GM19023 (cell line): ENCODE measurements at regions not wholly inside any gene's neighbourhood (a gene's known extent, or its start where the extent isn't known, plus 50 kb on each side); places are given as distances from the start of the nearest gene placed in this dataset.

Experiments used
- ATAC-seq: cut with Tn5 transposase; IDR thresholded peaks from one replicate; pipeline ENCODE4 v1.9.1; 2021; ENCODE audit warnings: mild to moderate bottlenecking, moderate library complexity; ENCODE audit not compliant: unreplicated experiment

DNA sequence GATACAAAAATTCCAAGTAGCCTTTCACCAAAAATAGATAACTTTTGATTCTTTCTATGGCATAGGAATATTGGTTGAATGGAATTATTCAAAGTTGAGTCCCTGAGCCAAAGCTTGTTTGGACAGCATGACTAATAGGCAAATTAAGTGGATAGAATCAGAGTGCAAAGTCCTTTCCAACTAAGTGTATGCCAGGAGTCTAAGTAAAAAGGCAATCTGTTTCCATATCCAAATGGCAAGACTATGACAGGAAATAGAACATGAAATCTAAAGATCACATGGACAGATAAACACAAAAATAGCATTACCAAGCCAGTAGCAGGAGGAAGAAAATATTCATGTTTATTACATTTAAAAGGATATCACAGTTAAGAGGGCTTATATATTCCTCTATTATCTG, 804.6 kb downstream of the SLITRK6 start:
- ATAC-seq, result no peak

DNA sequence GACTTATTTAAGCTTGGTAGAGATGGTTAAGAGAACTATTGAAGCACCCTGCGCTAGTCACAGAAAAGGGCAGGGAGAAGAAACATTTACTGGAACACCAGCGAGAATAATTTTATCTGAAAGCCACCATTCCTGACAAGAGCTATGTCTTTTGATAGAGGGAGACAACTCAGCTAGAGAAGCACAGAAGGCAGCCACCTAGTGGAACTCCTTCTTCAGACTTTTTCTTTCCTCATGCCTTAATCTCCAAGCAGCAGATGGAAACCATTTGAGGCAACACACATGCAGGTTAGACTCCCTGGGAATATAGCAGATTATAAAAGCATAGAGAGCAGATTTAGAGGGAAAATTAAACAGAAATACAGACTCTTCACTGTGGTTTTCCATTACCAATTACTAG, 813.4 kb downstream of the SLITRK6 start:
- ATAC-seq, result no peak

DNA sequence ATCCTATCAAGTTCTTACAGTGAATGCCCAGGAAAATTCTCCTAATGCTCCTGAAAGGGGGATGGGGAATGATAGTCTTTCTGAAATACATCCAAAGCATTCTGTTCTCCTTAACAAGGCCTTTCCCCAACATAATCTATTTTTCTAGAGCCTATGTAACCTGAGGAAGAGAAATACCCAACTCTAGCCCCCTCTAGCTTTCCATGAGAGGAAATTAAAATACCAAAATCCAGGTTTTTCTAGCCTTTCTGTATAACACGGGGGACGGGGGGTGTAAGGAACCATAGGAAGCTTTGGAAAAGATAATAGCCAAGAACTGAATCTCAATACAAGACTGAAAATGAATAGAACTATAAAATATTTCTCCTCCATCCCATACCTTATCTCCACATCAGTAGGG, 815.9 kb downstream of the SLITRK6 start:
- no peak for ATAC-seq

DNA sequence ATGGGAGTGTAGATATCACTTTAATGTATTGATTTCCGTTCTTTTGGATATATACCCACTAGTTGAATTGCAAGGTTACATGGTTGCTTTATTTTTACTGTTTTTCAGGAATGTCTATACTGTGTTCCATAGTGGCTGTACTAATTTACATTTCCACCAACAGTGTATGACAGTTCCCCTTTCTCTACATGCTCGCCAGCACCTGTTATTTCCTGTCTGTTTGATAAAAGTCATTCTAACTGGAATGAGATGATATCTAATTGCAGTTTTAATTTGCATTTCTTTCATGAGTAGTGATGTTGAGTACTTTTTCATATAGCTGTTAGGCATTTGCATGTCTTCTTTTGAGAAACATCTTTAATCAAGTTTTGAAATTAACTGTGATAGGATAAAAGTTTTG, 818.6 kb downstream of the SLITRK6 start:
- ATAC-seq, result no peak

DNA sequence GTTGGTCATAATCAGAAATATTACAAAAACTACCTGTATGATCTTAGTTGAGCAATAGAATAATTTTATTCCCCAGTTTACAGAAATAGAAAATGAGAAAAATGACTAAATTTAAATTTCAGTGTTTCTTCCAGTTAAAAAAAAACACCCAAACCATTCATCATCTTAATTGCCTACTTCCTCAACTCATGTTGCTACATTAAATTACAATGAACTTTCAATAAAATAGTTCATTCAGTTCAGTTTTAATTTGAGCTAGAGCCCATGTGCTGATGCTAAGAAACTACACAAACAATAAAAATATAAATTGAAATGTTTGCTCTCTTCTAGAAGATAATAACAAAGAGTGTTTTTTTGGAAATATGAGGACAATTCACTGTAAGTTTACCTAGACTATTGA, 820.4 kb downstream of the SLITRK6 start:
- ATAC-seq, result no peak

DNA sequence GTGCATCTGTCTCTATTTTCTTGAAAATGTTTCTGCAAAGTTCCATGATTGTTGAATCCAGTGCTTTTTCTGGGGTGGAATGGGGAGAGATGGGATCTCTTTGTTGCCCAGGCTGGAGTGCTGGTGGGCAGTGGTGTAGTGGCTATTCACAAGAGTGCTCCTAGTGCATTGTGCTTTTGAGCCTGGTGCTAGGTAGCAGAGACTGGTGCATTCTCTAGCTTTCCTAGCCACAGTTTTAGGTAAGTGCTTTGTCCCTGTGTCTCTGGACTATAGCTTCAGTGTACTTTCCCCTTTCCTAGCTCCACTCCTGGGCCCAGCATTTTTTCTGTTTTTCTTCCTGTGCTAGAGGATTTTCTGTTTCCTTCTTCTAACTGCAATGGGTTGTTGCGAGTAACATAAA, 825.6 kb downstream of the SLITRK6 start:
- ATAC-seq, result no peak

DNA sequence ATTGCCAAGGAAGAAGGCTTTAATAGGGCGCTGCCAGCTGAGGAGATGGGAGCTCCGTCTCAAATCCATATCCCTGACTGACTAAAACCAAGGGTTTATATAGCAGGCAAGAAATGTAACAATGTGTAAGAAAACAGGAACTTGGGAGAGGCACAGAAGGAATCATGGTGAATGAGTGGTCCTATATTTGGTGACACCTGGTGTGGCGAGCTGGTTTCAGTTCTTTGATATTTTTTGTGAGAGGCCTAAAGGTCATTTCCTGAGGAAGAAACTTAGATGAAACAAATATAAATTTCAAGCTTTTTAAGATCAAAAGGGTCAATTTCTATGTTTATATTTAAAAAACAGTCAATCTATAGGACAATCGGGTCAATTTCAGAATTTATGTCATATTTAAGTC, 826.3 kb downstream of the SLITRK6 start:
- ATAC-seq, result no peak

DNA sequence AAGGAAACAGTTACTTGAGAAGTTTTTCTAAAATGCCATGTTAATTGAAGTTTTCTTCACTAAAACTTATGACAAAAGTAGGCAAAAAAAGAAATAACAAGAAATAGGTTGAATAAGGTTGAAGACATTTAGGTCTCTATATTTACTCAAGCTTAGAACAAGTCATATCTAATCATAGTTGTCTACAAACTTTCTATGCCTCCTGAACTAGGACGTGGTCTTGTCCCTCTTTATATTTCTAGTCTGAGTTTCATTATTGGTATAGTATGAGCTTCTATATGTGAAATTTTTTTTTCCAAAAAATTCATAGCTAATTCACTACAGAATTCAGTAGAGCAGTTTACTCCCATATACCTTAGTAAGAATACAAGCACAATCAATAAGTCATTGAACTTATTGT, 836.4 kb downstream of the SLITRK6 start:
- ATAC-seq, result no peak

DNA sequence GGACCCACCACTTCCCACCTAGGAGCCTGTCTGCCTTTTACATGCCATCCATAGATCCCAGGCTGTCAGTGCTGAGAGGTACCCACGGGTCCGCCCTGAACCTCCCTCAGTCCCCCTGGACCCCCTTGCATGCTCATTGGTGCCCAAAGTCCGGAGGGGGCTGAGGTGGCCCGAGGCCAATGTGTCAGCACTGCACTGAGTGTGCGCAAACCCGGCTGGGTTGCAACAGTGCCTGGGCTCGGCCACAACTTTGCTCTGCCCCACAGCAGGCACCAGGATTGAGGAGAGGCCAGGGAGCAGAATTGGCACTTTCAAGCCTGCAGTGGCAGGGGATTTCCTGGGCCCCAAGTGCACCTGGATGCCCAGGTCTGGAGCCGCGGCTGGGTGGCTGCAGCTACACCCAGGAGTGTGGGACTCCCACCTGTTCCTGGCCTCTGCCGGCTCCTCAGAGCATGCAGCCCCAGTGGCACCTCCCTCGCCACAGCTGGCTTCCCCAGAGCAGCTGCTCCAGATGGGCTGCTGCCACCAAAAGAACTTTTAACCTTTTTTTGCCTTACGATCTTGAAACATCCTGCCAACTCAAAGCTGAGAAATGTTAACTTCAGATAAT, 837.0 kb downstream of the SLITRK6 start:
- no peak for ATAC-seq

DNA sequence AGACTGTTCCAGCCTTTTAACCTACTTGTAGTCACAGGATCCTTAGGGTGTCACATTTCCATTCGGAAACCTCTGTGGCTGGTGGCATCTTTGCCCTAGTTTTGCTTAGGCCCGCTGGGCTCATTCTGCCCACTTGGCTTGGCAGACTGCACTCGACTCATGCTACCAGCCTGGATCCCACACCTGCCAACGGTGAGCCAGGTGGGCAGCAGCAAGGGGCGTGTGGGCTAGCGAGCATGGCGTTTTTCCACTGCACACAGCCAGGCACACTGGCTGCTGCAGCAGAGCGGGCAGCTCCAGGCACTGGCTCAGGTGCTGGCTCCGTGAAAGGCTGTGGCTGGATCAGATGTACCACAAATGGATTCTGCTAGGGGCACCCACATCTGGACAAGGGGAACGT, 838.2 kb downstream of the SLITRK6 start:
- no peak for ATAC-seq

DNA sequence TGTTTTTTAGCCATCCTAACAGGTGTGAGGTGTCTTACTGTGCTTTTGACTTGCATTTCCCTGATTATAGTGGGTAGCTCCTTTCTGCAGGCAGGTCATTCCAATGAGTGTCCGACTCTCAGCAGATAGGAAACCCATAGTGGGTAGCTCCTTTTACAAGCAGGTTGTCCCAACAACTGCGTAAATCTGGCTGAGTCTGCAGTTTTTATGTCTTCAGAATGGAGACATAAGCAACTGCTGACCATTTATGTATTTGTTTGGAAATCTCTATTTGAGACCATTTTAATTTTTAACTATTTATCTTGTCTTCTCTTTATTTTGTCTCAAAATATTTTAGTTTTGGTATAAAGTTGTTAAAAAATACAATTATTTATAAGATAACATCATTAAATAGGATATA, 839.4 kb downstream of the SLITRK6 start:
- no peak for ATAC-seq

DNA sequence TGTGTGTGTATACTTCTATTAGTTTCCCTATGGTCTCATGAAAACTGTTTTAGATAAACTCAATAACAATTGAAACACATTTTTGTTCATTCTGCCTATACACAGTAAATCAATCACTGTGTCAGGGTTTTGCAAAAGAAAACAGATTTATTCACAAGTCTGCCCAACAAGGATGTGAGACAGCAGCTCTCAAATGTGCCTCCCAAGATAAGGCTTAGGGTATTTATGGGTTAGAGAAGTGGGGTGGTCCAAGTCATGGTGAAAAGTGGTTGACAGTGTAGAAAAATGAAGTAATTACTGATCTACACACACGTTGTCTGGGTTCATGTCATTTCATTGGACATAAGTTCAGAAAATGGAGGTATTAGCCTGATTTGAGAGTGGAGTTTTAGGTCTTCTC, 844.6 kb downstream of the SLITRK6 start:
- no peak for ATAC-seq

DNA sequence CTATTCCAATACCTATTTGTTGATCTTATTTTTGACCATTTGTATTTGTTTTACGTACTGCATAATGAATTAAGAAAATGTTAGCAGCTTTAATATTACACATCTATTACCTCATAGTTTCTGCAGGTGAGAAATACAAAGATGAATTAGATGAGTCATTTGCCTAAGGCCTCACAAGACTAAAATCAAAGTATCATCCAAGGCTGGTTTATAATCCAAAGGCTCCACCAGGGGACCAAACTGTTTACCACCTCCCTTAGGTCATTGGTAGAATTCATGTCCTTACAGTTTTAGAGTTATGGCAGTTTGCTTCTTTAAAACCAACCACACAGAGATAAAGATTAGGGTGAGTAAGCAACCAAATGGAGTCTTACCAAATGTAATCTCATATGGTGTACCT, 848.1 kb downstream of the SLITRK6 start:
- ATAC-seq, result no peak

DNA sequence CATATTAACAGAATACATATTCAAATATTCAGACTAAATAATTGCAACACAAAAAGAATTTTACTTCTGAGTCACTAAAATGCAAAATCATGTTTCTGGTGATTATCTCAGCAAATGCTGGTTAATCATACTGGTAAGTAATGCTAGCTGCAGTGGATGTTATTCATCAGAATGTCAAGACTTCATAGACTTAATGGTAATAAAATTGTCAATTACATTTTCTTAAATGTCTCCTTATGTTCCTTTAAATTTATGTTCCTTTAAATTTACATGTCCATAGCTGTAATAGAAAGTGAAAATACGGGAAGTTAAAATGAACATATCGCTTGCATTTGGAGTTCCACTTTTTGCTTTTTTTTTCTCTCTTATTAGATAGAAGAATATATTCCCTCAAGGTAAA, 853.0 kb downstream of the SLITRK6 start:
- no peak for ATAC-seq

DNA sequence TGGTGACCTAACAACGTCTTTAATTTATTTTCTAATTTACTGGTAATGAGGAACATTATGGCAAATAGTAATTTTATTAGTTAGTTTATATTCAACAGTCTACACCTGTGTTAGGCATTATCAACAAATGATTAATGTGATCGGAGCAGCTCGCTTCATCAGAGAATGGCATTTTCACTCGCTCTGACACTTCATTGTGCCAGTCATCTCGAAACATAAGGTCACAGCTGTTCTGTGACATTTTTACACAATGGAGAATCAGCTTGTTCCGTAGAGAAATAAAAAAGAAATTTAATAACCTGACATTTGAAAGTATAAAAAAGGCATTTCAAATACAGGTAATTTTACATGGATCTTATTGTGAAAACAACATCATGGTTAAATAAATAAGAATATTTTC, 858.4 kb downstream of the SLITRK6 start:
- ATAC-seq, result no peak

DNA sequence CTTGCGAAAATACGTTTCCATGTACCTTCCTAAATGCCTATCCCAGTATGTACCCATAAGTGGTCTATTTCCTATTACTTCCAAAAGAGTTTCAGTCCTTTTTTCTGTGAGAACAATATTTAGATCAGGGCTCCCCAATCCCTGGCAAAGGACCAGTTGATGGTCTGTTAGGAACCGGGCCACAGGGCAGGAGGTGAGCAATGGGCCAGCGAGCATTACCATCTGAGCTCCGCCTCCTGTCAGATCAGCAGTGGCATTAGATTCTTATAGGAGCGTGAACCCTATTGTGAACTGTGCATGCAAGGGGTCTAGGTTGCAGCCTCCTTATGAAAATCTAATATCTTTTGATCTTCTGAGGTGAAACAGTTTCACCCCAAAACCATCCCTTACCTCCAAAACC, 859.1 kb downstream of the SLITRK6 start:
- no peak for ATAC-seq

DNA sequence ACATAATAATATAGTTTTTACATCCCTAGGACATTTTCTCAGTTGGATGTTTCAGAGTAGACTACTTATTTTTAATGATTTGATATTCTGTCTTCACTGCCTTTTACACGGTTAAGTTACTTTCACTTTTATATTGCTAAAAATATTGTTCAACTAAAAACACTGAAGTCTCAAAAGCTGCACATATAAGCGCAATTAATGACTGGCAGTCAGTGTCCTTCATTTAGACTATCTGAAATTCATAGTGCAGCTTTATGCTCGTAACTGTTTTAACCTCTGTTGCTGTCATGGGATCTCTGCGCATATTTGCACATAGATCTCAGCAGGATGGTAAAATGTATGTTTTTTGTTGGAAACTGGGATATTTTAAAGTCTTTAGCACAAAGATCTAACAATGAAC, 864.3 kb downstream of the SLITRK6 start:
- no peak for ATAC-seq

DNA sequence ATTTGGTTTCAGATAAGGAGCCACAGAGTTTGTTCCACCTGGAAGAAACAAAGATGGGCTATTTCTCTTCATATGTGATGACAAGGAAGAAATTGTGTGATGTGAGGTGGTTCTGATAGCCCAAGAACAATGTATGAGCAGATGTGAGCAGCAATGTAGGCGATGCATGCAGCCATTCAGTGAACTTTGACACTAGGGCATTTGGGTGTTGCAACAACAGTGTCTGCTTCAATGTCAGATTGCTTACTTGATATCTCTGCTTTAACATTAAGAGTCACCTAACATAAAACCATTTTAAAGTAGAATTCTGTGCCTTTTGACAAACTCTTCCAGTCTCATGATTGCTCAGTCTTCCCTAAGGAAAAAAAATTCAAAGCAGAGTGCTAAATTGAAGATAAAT, 865.4 kb downstream of the SLITRK6 start:
- ATAC-seq, result no peak

DNA sequence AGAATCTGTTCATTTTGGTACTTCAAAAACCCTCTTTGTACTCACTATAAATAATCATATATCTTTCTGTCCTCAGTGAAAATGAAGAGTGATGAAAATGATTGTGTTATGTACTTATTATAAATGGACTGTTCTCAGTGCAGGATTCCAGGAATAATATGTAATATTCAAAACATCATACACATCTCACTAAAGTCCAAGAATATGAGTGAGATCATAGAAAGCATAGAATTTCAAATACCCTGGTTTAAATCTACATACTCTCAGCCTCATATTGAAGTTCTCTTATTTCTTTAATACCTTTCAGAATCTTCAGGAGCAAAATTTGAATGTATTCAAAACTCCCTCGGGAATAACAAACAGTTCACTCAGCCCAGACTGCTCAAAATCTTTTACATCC, 868.0 kb downstream of the SLITRK6 start:
- no peak for ATAC-seq

DNA sequence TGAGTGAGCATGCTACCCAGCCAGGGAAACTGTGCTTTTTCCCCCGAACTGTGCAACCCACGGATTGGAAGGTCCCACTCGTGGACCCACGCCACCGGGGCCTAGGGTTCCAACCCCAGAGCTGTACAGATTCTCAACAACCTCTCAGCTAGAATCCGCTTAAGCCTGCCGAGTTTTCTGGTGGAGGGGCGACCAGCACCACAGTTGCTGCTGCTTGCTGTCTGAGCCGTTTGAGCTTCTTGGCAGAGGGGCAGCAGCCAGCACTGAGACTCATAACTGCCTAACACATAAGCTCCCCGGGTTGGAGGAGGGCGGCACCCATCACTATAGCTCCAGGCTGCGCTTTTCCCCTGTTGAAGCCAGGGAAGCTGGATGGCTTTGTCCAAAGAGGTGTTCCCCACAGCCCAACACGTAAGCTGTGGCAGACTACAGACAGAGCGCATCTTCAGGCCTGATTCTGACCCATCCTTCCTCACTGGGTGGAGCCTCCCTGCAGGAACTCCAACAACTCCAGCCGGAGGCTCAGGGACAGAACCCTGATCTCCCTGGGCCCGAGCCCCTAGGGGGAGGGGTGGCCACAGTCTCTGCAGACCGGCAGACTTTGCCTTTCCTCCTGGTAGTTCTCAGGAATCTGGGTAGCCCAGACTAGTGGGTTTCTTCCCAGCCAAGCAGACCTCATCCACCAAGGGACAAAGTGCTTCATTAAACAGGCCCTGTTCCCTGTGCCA, 871.6 kb downstream of the SLITRK6 start:
- no peak for ATAC-seq

DNA sequence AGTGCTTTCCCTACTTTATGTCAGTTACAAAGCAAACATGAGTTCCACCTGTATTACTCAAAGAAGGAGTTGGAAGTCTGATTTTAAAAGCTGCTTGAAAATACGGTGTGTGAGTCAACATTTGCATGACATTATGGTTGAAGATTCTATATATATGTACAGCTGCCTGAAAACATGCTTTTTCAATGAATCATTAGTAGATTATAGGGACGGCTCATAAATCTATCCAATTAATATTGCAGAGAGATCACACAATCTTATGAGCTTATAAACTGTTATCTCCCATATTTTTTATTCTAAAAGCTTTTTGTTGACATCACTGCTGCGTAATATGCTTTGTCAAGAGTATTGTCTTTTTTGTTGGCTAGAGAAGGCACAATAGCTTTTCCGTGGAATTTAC, 873.8 kb downstream of the SLITRK6 start:
- ATAC-seq, result no peak

DNA sequence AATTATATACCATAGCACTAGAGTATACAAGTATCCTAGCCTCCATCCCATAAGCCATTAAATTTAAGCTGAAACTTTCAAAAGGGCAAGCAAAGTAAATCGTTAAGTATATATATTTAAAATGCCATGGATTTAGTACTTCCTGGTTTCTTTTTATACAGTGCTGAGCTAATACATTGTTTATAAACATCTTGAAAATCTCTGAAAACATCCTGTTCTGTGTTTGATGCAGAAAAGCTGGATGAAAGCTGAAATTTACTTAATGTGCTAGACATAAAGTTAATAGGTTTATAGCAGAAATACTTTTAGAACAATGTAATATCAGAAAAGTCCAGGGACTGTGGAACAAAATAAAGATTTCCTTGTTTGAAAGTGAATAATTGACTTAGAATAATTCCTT, 875.4 kb downstream of the SLITRK6 start:
- ATAC-seq, result no peak

DNA sequence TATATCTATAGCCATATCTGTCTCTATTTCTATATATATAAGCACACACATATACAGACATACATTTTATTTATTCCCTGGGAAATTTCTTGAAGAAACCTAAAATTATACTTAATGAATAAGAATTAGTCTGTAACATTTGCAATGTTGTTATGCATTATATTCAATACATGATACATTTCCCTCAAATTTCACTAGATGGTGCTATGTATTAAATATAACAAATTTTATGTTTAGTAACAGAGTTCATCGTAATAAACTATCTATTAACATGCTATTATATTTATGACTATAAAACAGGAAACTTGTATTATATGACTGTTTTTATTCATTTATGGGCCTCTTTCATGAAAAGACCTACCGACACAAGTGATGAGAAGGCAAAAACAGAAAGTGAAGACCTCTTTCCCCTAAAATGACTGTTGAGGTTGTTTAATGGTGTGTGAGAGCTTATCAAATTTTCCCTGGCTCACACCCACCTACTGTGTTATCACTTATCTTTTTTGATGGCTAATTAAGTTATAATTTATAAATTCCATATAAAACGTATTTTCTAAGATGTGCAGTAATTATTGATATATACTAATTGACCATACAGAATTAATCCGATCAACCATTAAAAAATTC, 881.9 kb downstream of the SLITRK6 start:
- no peak for ATAC-seq
